ENCODE measurements at regions not wholly inside any gene's neighbourhood (a gene's known extent, or its start where the extent isn't known, plus 50 kb on each side); places are given as distances from the start of the nearest gene placed in this dataset.

GRCh38 chr1:34587761-34588160, 167.1 kb upstream of the GJB5 start:
- TF ChIP-seq CTCF (IDR thresholded peaks at IDR 0.05; ENCODE audit: insufficient read depth, low read length, missing control alignments), result no peak
- no peak for DNase-seq (ENCODE audit: low read depth, low spot score)
- ChIA-PET POLR2A (no interaction called here), CTCF (no interaction called here)
- no peak overlapping the region for H3K4me3 ChIP-seq (ENCODE audit: low read depth, low read length)

- H3K4me3 ChIP-seq (ENCODE audit: low read depth, low read length), result no peak overlapping the region
- ChIA-PET CTCF (interaction anchor here (1.5 to 1.6 kb wide), 2 partner anchors 955 to 957 kb away, joined by 5 to 6 read pairs; no protein-coding TSS in a partner anchor), POLR2A (no interaction called here)
- TF ChIP-seq CTCF (IDR thresholded peaks at IDR 0.05; ENCODE audit: insufficient read depth, low read length, missing control alignments), result no peak
- DNase-seq (ENCODE audit: low read depth, low spot score), result no peak
Measured at GRCh38 chr1:34590211-34590623, 164.6 kb upstream of the GJB5 start.

GRCh38 chr1:34591751-34592629, 162.9 kb upstream of the GJB5 start:
- CTCF ChIA-PET, result interaction anchor here (1.3 to 1.7 kb wide), 3 partner anchors 956 to 979 kb away, joined by 4 to 5 read pairs (median 5); no protein-coding TSS in a partner anchor
- peak; percentile 12 for TF ChIP-seq CTCF (IDR thresholded peaks at IDR 0.05; ENCODE audit: insufficient read depth, low read length, missing control alignments)
- H3K4me3 ChIP-seq (ENCODE audit: low read depth, low read length), result no peak overlapping the region
- DNase-seq (ENCODE audit: low read depth, low spot score), result no peak
- POLR2A ChIA-PET, result no interaction called here

GRCh38 chr1:34597877-34598514, 156.9 kb upstream of the GJB5 start:
- no peak overlapping the region for H3K4me3 ChIP-seq (ENCODE audit: low read depth, low read length)
- peak; percentile 91 for TF ChIP-seq CTCF (IDR thresholded peaks at IDR 0.05; ENCODE audit: insufficient read depth, low read length, missing control alignments)
- peak; percentile 12 for DNase-seq (ENCODE audit: low read depth, low spot score)
- ChIA-PET POLR2A (no interaction called here), CTCF (interaction anchor here (0.7 to 8.0 kb wide), 13 partner anchors 46 to 985 kb away, joined by 3 to 110 read pairs (median 5); no protein-coding TSS in a partner anchor)

- CTCF ChIA-PET, result no interaction called here
- POLR2A ChIA-PET, result no interaction called here
- TF ChIP-seq CTCF (IDR thresholded peaks at IDR 0.05; ENCODE audit: insufficient read depth, low read length, missing control alignments), result no peak
- H3K4me3 ChIP-seq (ENCODE audit: low read depth, low read length), result no peak overlapping the region
- DNase-seq (ENCODE audit: low read depth, low spot score), result no peak
Measured at GRCh38 chr1:34602907-34603306, 151.9 kb upstream of the GJB5 start.

GRCh38 chr1:34603594-34603993, 151.3 kb upstream of the GJB5 start:
- H3K4me3 ChIP-seq (ENCODE audit: low read depth, low read length), result no peak overlapping the region
- CTCF ChIA-PET, result interaction anchor here (0.9 kb wide), 2 partner anchors 8 to 970 kb away, joined by 3 read pairs; no protein-coding TSS in a partner anchor
- POLR2A ChIA-PET, result no interaction called here
- no peak for DNase-seq (ENCODE audit: low read depth, low spot score)
- no peak for TF ChIP-seq CTCF (IDR thresholded peaks at IDR 0.05; ENCODE audit: insufficient read depth, low read length, missing control alignments)
